ENCODE measurements at regions not wholly inside any gene's neighbourhood (a gene's known extent, or its start where the extent isn't known, plus 50 kb on each side); places are given as distances from the start of the nearest gene placed in this dataset.
A peak's percentile ranks its signal among the peaks of the same experiment; 100 is the strongest.

GRCh38 chr3:14590569-14590968 is 50.4 kb upstream of the GRIP2 start:
- DNase-seq, result no peak

GRCh38 chr3:14592390-14592789 is 52.2 kb upstream of the GRIP2 start:
- no peak for DNase-seq

GRCh38 chr3:14592836-14593235 is 52.7 kb upstream of the GRIP2 start:
- no peak for DNase-seq

- DNase-seq, result no peak
These were observed 54.1 kb upstream of the GRIP2 start for GRCh38 chr3:14594234-14594633.

GRCh38 chr3:14595561-14595960 is 55.4 kb upstream of the GRIP2 start:
- no peak for DNase-seq

- DNase-seq, result no peak
These were observed 54.3 kb upstream of the CCDC174 start for GRCh38 chr3:14597266-14597665.

- DNase-seq, result peak; percentile 2
These were observed 53.4 kb upstream of the CCDC174 start for GRCh38 chr3:14598143-14598569.

- no peak for DNase-seq
These were observed 52.1 kb upstream of the CCDC174 start for GRCh38 chr3:14599488-14599887.

- no peak for DNase-seq
These were observed 51.5 kb upstream of the CCDC174 start for GRCh38 chr3:14600075-14600474.

GRCh38 chr3:14600856-14601610 is 50.5 kb upstream of the CCDC174 start:
- DNase-seq, result no peak

- no peak for DNase-seq
These were observed 49.9 kb upstream of the CCDC174 start for GRCh38 chr3:14601692-14602005.

Measured in NCI-H2171 treated with DMSO at 0.1 percent for 48 hours (cell line).